K562 (cell line): ENCODE measurements at regions not wholly inside any gene's neighbourhood (a gene's known extent, or its start where the extent isn't known, plus 50 kb on each side); places are given as distances from the start of the nearest gene placed in this dataset.

Experiments used
- BACH1 ChIP-seq: fragments of 200-800 bp; sonication (Bioruptor generic); IDR thresholded peaks from 2 replicates; pipeline ENCODE4 v1.6.1; 2016; ENCODE audit warnings: missing genetic modification characterization, missing compliant biosample characterization
- CREB3 ChIP-seq: fragments of 450-650 bp; conservative IDR thresholded peaks from 2 replicates; pipeline ENCODE4 v1.6.1; 2016; ENCODE audit warnings: missing genetic modification characterization, low read depth, mild to moderate bottlenecking, missing compliant biosample characterization, moderate library complexity
- GABPB1 ChIP-seq: sonication (generic); formaldehyde crosslinking; IDR thresholded peaks from 2 replicates; pipeline ENCODE4 v1.8.0; 2022; ENCODE audit warnings: mild to moderate bottlenecking, missing genetic modification reagents
- LCOR ChIP-seq: sonication (generic); formaldehyde crosslinking; IDR thresholded peaks from 2 replicates; pipeline ENCODE4 v1.8.0; 2022; ENCODE audit warnings: mild to moderate bottlenecking, missing genetic modification reagents
- MCM5 ChIP-seq: fragments of 450-650 bp; IDR thresholded peaks from 2 replicates; pipeline ENCODE4 v1.6.1; 2016; ENCODE audit warnings: low read depth
- NFIC ChIP-seq: fragments of 450-650 bp; IDR thresholded peaks from 2 replicates; pipeline ENCODE4 v1.6.1; 2017; ENCODE audit warnings: mild to moderate bottlenecking, inconsistent platforms
- RBM14 ChIP-seq: fragments of 200-400 bp; formaldehyde crosslinking; IDR thresholded peaks from 2 replicates; pipeline ENCODE4 v1.6.1; 2018; ENCODE audit warnings: low read depth, mild to moderate bottlenecking, low read length, moderate library complexity, borderline replicate concordance; ENCODE audit not compliant: insufficient read depth
- SMARCA5 ChIP-seq: fragments of 450-650 bp; IDR thresholded peaks from 2 replicates; pipeline ENCODE4 v1.6.1; 2016
- SOX6 ChIP-seq: fragments of 450-650 bp; IDR thresholded peaks from 2 replicates; pipeline ENCODE4 v1.6.1; 2014; ENCODE audit warnings: mild to moderate bottlenecking
- ZNF512 ChIP-seq: IDR thresholded peaks from 2 replicates; pipeline ENCODE4 v1.6.1; 2016; ENCODE audit warnings: missing genetic modification characterization, missing compliant biosample characterization
- ZSCAN29 ChIP-seq: fragments of 450-650 bp; IDR thresholded peaks from 2 replicates; pipeline ENCODE4 v1.6.1; 2017
- TF ChIP-seq, protein P1 (sequence below): fragments of 250-450 bp; sonication (Bioruptor Pico); IDR thresholded peaks from 2 replicates; pipeline ENCODE4 v1.5.0; 2021
- TF ChIP-seq, protein P2 (sequence below), 2 experiments: IDR thresholded peaks in 1 of 2; conservative IDR thresholded peaks in 1 of 2; 2 replicates each; pipeline ENCODE4 v1.6.1; 2016; ENCODE audit warnings: low read depth in 2 of 2, mild to moderate bottlenecking in 1 of 2, missing compliant biosample characterization in 1 of 2, missing genetic modification characterization in 1 of 2, moderate library complexity in 1 of 2
- TF ChIP-seq, protein P3 (sequence below): fragments of 450-650 bp; IDR thresholded peaks from 2 replicates; pipeline ENCODE4 v1.6.1; 2016; ENCODE audit warnings: mild to moderate bottlenecking
- TF ChIP-seq, protein P4 (sequence below): fragments of 450-650 bp; formaldehyde crosslinking; IDR thresholded peaks from 2 replicates; pipeline ENCODE4 v1.4.0; 2022; ENCODE audit warnings: mild to moderate bottlenecking, moderate library complexity

- TF ChIP-seq RBM14 (no peak), ZSCAN29 (0 out of 2 replicates have a peak, but pooled peaks have one; percentile 16), BACH1 (tag) (no peak), MCM5 (no peak), CREB3 (tag) (no peak), ZNF512 (tag) (no peak), SMARCA5 (no peak), LCOR (CRISPR knock-in tag) (no peak), GABPB1 (no peak), NFIC (peak; percentile 60), SOX6 (peak; percentile 95)
- TF ChIP-seq, protein P1, sequence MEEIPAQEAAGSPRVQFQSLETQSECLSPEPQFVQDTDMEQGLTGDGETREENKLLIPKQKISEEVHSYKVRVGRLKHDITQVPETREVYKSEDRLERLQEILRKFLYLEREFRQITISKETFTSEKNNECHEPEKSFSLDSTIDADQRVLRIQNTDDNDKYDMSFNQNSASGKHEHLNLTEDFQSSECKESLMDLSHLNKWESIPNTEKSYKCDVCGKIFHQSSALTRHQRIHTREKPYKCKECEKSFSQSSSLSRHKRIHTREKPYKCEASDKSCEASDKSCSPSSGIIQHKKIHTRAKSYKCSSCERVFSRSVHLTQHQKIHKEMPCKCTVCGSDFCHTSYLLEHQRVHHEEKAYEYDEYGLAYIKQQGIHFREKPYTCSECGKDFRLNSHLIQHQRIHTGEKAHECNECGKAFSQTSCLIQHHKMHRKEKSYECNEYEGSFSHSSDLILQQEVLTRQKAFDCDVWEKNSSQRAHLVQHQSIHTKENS (CRISPR knock-in tag): no peak
- TF ChIP-seq, protein P2, sequence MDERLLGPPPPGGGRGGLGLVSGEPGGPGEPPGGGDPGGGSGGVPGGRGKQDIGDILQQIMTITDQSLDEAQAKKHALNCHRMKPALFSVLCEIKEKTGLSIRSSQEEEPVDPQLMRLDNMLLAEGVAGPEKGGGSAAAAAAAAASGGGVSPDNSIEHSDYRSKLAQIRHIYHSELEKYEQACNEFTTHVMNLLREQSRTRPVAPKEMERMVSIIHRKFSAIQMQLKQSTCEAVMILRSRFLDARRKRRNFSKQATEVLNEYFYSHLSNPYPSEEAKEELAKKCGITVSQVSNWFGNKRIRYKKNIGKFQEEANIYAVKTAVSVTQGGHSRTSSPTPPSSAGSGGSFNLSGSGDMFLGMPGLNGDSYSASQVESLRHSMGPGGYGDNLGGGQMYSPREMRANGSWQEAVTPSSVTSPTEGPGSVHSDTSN (CRISPR knock-in tag; IDR thresholded peaks at IDR 0.05; ENCODE audit: low read depth): no peak
- TF ChIP-seq, protein P2 (tag; conservative IDR thresholded peaks at IDR 0.05; ENCODE audit: low read depth): peak; percentile 63
- TF ChIP-seq, protein P3, sequence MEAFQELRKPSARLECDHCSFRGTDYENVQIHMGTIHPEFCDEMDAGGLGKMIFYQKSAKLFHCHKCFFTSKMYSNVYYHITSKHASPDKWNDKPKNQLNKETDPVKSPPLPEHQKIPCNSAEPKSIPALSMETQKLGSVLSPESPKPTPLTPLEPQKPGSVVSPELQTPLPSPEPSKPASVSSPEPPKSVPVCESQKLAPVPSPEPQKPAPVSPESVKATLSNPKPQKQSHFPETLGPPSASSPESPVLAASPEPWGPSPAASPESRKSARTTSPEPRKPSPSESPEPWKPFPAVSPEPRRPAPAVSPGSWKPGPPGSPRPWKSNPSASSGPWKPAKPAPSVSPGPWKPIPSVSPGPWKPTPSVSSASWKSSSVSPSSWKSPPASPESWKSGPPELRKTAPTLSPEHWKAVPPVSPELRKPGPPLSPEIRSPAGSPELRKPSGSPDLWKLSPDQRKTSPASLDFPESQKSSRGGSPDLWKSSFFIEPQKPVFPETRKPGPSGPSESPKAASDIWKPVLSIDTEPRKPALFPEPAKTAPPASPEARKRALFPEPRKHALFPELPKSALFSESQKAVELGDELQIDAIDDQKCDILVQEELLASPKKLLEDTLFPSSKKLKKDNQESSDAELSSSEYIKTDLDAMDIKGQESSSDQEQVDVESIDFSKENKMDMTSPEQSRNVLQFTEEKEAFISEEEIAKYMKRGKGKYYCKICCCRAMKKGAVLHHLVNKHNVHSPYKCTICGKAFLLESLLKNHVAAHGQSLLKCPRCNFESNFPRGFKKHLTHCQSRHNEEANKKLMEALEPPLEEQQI: peak; percentile 86
- TF ChIP-seq, protein P4, sequence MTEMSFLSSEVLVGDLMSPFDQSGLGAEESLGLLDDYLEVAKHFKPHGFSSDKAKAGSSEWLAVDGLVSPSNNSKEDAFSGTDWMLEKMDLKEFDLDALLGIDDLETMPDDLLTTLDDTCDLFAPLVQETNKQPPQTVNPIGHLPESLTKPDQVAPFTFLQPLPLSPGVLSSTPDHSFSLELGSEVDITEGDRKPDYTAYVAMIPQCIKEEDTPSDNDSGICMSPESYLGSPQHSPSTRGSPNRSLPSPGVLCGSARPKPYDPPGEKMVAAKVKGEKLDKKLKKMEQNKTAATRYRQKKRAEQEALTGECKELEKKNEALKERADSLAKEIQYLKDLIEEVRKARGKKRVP (CRISPR knock-in tag): 0 out of 2 replicates have a peak, but pooled peaks have one; percentile 14
Observed at GRCh38 chr2:145769011-145769716, 1249.2 kb upstream of the ZEB2 start (continued).
